Central memory CD8-positive, alpha-beta T cell (primary cell): ENCODE measurements at regions not wholly inside any gene's neighbourhood (a gene's known extent, or its start where the extent isn't known, plus 50 kb on each side); places are given as distances from the start of the nearest gene placed in this dataset.

ENCODE experiments used
- ATAC-seq: fragments of 150-1000 bp; cut with Tn5 transposase; replicated peaks from 2 replicates; pipeline ENCODE4 v1.10.0; 2022; ENCODE audit warnings: mild to moderate bottlenecking, moderate FRiP score, moderate number of reproducible peaks; ENCODE audit not compliant: poor library complexity, severe bottlenecking; ENCODE audit errors: extremely low read depth
- DNase-seq, 2 donors: peaks; one replicate each; pipeline ENCODE4 v3.0.0; 2021; ENCODE audit warnings: low spot score in 2 of 2
- H3K27ac Mint-ChIP-seq: one replicate; pipeline ENCODE4 v1.8.0; 2022; ENCODE audit warnings: low read depth, mild to moderate bottlenecking, moderate library complexity, mixed read lengths
- H3K27me3 Mint-ChIP-seq: one replicate; pipeline ENCODE4 v1.8.0; 2022; ENCODE audit warnings: mixed read lengths
- H3K36me3 Mint-ChIP-seq: one replicate; pipeline ENCODE4 v1.8.0; 2022; ENCODE audit warnings: mild to moderate bottlenecking, moderate library complexity, mixed read lengths; ENCODE audit not compliant: insufficient read depth
- H3K4me1 Mint-ChIP-seq: one replicate; pipeline ENCODE4 v1.8.0; 2022; ENCODE audit warnings: mixed read lengths
- H3K4me3 Mint-ChIP-seq: one replicate; pipeline ENCODE4 v1.8.0; 2022; ENCODE audit warnings: mild to moderate bottlenecking, moderate library complexity, mixed read lengths
- H3K9me3 Mint-ChIP-seq: one replicate; pipeline ENCODE4 v1.8.0; 2022; ENCODE audit warnings: mixed read lengths

GRCh38 chr12:114918535-114919233 is 234.7 kb upstream of the TBX3 start:
- Mint-ChIP-seq H3K4me1 (no peaks in the 10 kb centered on the region), H3K27ac (no peak overlapping the region), H3K4me3 (no peak overlapping the region), H3K27me3 (no peaks in the 10 kb centered on the region), H3K9me3 (peaks cover 9% of the 10 kb centered on the region), H3K36me3 (no peaks in the 10 kb centered on the region)
- ATAC-seq, result no peak
- no peak for DNase-seq

- no peak for ATAC-seq
- Mint-ChIP-seq H3K36me3 (no peaks in the 10 kb centered on the region), H3K27me3 (no peaks in the 10 kb centered on the region), H3K4me1 (no peaks in the 10 kb centered on the region), H3K9me3 (peaks cover 11% of the 10 kb centered on the region), H3K27ac (no peak overlapping the region), H3K4me3 (no peak overlapping the region)
- DNase-seq, result no peak
Observed at GRCh38 chr12:114917953-114918352, 234.0 kb upstream of the TBX3 start.

GRCh38 chr12:114917307-114917706 is 233.3 kb upstream of the TBX3 start:
- Mint-ChIP-seq H3K36me3 (no peaks in the 10 kb centered on the region), H3K9me3 (peaks cover 15% of the 10 kb centered on the region)

GRCh38 chr12:114916541-114916940 is 232.6 kb upstream of the TBX3 start:
- Mint-ChIP-seq H3K4me1 (no peaks in the 10 kb centered on the region), H3K4me3 (no peak overlapping the region), H3K27ac (no peak overlapping the region), H3K27me3 (no peaks in the 10 kb centered on the region), H3K9me3 (peaks cover 15% of the 10 kb centered on the region), H3K36me3 (no peaks in the 10 kb centered on the region)
- no peak for DNase-seq
- no peak for ATAC-seq

More at GRCh38 chr12:114917307-114917706, 233.3 kb upstream of the TBX3 start:
- ATAC-seq (no peak), DNase-seq (no peak)
- Mint-ChIP-seq H3K4me1 (no peaks in the 10 kb centered on the region), H3K27me3 (no peaks in the 10 kb centered on the region), H3K4me3 (no peak overlapping the region), H3K27ac (no peak overlapping the region)

GRCh38 chr12:114916124-114916523 is 232.1 kb upstream of the TBX3 start:
- H3K27me3 Mint-ChIP-seq, result no peaks in the 10 kb centered on the region
- no peak overlapping the region for H3K4me3 Mint-ChIP-seq
- H3K36me3 Mint-ChIP-seq, result no peaks in the 10 kb centered on the region
- H3K27ac Mint-ChIP-seq, result no peak overlapping the region
- no peaks in the 10 kb centered on the region for H3K4me1 Mint-ChIP-seq
- ATAC-seq (no peak), DNase-seq (no peak)
- H3K9me3 Mint-ChIP-seq, result peaks cover 15% of the 10 kb centered on the region

GRCh38 chr12:114913871-114914801 is 230.2 kb upstream of the TBX3 start:
- Mint-ChIP-seq H3K9me3 (peaks cover 20% of the 10 kb centered on the region), H3K27me3 (no peaks in the 10 kb centered on the region)
- DNase-seq, result no peak

GRCh38 chr12:114912811-114913210 is 228.8 kb upstream of the TBX3 start:
- no peak for ATAC-seq
- Mint-ChIP-seq H3K36me3 (no peaks in the 10 kb centered on the region), H3K4me1 (no peaks in the 10 kb centered on the region), H3K27ac (no peak overlapping the region), H3K9me3 (peaks cover 18% of the 10 kb centered on the region), H3K27me3 (no peaks in the 10 kb centered on the region), H3K4me3 (no peak overlapping the region)
- DNase-seq, result no peak

More at GRCh38 chr12:114913871-114914801, 230.2 kb upstream of the TBX3 start:
- Mint-ChIP-seq H3K36me3 (no peaks in the 10 kb centered on the region), H3K4me3 (no peak overlapping the region), H3K4me1 (no peaks in the 10 kb centered on the region), H3K27ac (no peak overlapping the region)
- no peak for ATAC-seq

GRCh38 chr12:114911196-114911595 is 227.2 kb upstream of the TBX3 start:
- H3K36me3 Mint-ChIP-seq, result no peaks in the 10 kb centered on the region
- H3K27ac Mint-ChIP-seq, result no peak overlapping the region
- H3K4me3 Mint-ChIP-seq, result no peak overlapping the region
- H3K9me3 Mint-ChIP-seq, result peaks cover 12% of the 10 kb centered on the region
- H3K4me1 Mint-ChIP-seq, result no peaks in the 10 kb centered on the region
- H3K27me3 Mint-ChIP-seq, result no peaks in the 10 kb centered on the region
- no peak for ATAC-seq
- DNase-seq, result no peak

GRCh38 chr12:114904254-114905003 is 220.5 kb upstream of the TBX3 start:
- Mint-ChIP-seq H3K36me3 (no peaks in the 10 kb centered on the region), H3K9me3 (no peaks in the 10 kb centered on the region), H3K4me1 (no peaks in the 10 kb centered on the region), H3K27ac (no peak overlapping the region), H3K4me3 (no peak overlapping the region), H3K27me3 (no peaks in the 10 kb centered on the region)
- ATAC-seq, result no peak
- no peak for DNase-seq

GRCh38 chr12:114903083-114903691 is 219.2 kb upstream of the TBX3 start:
- no peak for DNase-seq
- Mint-ChIP-seq H3K27ac (no peak overlapping the region), H3K4me3 (no peak overlapping the region), H3K36me3 (no peaks in the 10 kb centered on the region), H3K4me1 (no peaks in the 10 kb centered on the region), H3K27me3 (no peaks in the 10 kb centered on the region), H3K9me3 (no peaks in the 10 kb centered on the region)
- no peak for ATAC-seq

GRCh38 chr12:114902665-114903064 is 218.7 kb upstream of the TBX3 start:
- no peak for DNase-seq
- ATAC-seq, result no peak
- H3K27me3 Mint-ChIP-seq, result no peaks in the 10 kb centered on the region
- no peaks in the 10 kb centered on the region for H3K36me3 Mint-ChIP-seq
- no peak overlapping the region for H3K27ac Mint-ChIP-seq
- H3K4me3 Mint-ChIP-seq, result no peak overlapping the region
- no peaks in the 10 kb centered on the region for H3K4me1 Mint-ChIP-seq
- no peaks in the 10 kb centered on the region for H3K9me3 Mint-ChIP-seq

GRCh38 chr12:114901316-114901715 is 217.3 kb upstream of the TBX3 start:
- no peaks in the 10 kb centered on the region for H3K27me3 Mint-ChIP-seq
- no peak for ATAC-seq
- H3K36me3 Mint-ChIP-seq, result no peaks in the 10 kb centered on the region
- no peaks in the 10 kb centered on the region for H3K9me3 Mint-ChIP-seq
- no peak for DNase-seq
- no peak overlapping the region for H3K27ac Mint-ChIP-seq
- H3K4me1 Mint-ChIP-seq, result no peaks in the 10 kb centered on the region
- no peak overlapping the region for H3K4me3 Mint-ChIP-seq
